HG03571 (cell line): ENCODE measurements at regions not wholly inside any gene's neighbourhood (a gene's known extent, or its start where the extent isn't known, plus 50 kb on each side); places are given as distances from the start of the nearest gene placed in this dataset.
"Not testable (repeated sequence)": the region's sequence is repeated elsewhere in the genome, so short reads cannot be mapped to it uniquely, and the experiment has no call there.

Experiments
- ATAC-seq: cut with Tn5 transposase; IDR thresholded peaks from one replicate; pipeline ENCODE4 v1.9.1; 2021; ENCODE audit not compliant: unreplicated experiment

GRCh38 chr13:89432997-89433396, 1761.8 kb downstream of the SLITRK5 start:
- no peak for ATAC-seq

DNA sequence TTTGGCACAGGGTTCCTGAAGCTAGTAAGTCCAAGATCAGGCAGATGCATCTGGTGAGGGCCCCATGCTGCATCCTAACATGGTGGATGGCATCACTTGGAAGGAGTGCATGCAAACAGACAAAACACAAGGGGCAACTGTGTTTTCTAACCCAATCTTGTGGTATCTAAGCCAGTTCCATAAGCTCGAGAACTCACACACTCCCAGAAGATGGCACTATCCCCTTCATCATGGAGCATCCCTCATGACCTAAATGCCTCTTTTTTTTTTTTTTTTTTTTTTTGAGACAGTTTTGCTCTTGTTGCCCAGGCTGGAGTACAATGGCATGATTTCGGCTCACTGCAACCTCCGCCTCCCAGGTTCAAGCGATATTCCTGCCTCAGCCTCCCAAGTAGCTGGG, 1763.5 kb downstream of the SLITRK5 start:
- ATAC-seq: not testable (repeated sequence)

GRCh38 chr13:89454681-89455080, 1783.5 kb downstream of the SLITRK5 start:
- no peak for ATAC-seq

GRCh38 chr13:89455225-89455624, 1784.1 kb downstream of the SLITRK5 start:
- ATAC-seq: no peak

DNA sequence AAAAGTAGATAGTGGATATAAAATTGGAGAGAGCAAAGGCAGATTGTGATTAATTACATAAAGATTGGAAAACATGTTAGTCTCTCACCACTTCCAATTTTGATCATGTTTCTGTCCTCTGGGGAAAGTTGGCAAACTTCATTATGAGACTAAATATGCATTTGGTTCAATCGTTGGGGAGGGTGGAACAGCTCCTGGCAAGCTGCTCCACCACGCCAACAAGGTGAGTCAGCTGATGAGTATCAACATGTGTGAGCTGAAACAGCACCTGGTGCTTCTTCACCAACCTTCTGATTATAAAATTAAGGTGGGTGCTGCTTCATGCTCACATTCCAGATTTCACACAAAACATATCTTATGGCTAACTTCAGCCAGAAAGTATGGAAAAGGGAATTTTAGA, 1784.6 kb downstream of the SLITRK5 start:
- ATAC-seq: no peak

DNA sequence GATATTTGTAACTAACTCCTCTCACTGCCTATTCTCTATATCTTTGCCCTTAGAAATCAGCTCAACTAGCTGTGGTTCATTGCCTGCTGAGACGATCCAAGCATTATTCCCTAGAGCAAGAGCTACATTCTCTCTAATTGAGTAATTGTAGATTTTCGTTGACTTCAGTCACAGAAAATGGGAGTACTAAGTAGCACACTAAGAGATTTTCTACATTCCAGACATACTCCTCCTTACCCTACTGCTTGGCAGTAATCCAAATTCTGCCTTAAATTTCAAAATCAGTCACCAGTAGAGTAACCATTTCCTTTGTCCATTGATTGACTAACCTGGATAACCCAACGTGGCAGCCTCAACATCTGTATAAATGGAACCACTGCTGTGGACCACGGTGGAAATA, 1786.8 kb downstream of the SLITRK5 start:
- ATAC-seq: no peak

DNA sequence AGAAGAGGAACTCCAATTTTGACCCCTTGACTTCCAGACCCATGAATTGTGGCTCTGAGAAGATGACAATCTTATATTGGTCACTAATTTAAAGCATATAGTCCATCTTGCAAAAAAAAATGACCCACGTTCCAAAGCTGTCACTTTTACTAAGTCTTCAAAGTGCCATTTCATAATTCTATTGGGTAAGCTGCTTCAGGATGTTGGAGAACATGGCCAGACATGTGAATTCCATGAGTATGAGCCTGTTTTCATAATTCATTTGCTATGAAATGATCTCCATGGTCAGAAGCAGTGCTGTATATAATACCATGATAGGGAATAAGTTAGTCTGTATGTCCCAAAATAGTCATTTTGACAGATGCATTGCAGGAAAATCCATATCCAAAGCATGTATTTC, 1787.3 kb downstream of the SLITRK5 start:
- no peak for ATAC-seq

DNA sequence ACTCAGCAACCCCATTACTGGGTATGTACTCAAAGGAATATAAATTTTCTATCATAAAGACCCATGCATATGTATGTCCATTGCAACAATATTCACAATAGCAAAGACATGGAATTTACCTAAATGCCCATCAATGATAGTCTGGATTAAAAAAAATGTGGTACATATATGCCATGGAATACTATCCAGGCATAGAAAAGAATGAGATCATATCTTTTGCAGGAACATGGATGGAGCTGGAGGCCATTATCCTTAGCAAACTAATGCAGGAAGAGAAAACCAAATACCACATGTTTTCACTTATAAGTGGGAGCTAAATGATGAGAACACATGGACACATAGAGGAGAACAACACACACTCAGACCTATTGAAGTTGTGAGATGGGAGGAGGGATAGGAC, 1789.7 kb downstream of the SLITRK5 start:
- not testable (repeated sequence) for ATAC-seq

- no peak for ATAC-seq
Observed at GRCh38 chr13:89465366-89465765, 1794.2 kb downstream of the SLITRK5 start.

DNA sequence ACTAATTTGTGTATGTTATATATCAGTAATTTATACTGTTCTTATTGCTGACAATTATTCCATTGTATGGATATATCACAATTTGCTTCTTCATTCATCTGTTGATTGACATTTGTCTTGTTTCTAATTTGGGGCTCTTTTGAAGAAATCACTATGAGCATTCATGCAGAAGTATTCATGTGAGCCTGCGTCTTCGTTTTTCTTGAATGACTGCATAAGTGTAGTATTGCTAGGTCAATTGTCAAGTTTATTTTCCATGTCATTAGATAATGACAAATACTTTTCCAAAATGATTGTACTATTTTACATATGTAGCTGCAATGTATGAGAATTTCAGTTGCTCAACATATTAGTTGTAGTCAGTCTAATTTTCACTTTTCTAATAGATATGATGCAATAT, 1796.9 kb downstream of the SLITRK5 start:
- ATAC-seq: no peak

- ATAC-seq: no peak
Observed at GRCh38 chr13:89470901-89471300, 1799.7 kb downstream of the SLITRK5 start.

DNA sequence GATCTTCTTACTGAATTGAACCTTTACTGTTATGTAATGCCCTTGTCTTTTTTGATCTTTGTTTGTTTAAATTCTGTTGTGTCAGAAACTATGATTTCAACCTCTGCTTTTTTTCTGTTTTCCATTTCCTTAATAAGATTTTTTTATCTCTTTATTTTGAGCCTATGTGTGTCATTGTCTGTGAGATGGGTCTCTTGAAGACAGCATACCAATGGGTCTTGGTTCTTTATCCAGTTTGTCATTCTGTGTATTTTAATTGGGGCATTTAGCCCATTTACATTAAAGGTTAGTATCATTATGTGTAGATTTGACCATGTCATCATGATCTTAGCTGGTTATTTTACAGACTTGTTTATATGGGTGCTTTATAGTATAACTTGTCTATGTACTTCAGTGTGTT, 1803.3 kb downstream of the SLITRK5 start:
- ATAC-seq: no peak

DNA sequence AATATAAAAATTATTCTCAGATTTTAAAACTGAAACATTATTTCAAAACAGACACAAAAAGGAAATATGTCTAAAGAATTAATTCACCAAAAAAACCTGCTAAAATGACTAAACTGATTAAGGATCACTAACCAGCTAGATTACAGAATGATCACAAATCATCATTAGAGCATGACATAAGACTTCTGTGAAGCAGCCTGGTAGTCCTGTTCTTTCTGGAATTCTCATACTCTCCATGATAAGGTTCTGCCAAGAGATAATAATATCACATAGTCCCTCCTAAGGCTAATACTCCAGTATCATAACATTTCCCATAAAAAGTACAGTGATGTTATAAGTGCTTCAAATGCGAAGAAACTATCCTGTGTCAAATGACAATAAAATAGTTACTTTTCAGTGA, 1814.9 kb downstream of the SLITRK5 start:
- no peak for ATAC-seq

DNA sequence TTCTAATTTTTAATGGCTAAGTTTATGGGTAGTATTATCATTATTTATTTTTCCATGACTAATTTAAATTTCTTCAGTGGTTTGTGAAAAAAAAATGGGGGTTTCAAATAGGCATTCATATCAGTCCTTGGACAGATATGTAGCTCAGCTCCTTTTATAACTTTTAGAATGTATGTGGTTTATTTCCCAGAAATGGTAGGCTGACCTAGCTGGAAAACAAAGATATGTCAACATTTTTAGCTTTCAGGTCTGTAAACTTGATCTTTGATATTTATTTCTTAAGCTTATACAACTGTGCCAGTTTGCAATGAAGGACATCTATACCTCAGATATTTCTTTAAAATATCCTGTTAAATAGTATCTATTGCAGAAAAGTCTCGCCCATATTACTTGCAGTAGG, 1815.5 kb downstream of the SLITRK5 start:
- ATAC-seq: no peak

GRCh38 chr13:89490661-89491060, 1819.5 kb downstream of the SLITRK5 start:
- ATAC-seq: no peak

DNA sequence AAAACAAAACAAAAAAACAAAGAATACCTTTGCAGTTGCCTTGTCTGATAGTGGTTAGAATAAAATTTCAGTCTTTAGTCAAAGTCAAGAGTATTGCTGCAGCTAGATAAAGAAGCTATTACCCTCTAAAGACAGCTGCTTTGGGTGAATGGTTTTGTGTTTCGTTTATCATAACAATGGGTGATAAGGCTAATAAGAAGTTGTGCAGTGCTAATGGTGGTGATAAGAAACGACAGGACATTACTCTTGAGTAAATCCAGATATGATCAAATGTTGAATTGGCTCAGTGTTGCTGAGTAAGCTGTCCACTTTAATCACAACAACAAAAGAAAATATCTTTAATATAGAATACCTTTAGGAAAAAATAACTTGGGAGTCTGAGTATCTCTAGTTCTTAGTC, 1825.3 kb downstream of the SLITRK5 start:
- ATAC-seq: no peak

DNA sequence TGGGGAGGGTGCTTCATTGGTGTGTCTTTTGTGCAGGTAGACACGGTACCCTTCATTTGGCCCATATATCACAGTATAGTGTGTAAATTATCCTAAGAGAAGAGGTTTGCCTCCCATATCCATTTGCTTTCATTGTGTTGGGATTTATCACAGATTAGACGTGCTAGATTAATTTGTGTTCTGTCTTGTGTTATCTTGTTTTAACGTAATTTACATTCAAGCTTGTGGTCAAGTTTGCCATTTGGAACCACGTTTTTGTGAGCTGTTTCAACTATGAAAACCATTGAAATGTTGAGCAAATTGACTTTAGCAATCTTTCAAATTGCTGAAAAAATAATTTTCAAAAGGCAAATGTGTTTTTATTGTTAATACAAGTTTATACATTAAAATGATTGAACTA, 1826.5 kb downstream of the SLITRK5 start:
- no peak for ATAC-seq

- no peak for ATAC-seq
Observed at GRCh38 chr13:89502286-89502685, 1831.1 kb downstream of the SLITRK5 start.

GRCh38 chr13:89514534-89515312, 1832.8 kb upstream of the MIR17HG start:
- no peak for ATAC-seq

DNA sequence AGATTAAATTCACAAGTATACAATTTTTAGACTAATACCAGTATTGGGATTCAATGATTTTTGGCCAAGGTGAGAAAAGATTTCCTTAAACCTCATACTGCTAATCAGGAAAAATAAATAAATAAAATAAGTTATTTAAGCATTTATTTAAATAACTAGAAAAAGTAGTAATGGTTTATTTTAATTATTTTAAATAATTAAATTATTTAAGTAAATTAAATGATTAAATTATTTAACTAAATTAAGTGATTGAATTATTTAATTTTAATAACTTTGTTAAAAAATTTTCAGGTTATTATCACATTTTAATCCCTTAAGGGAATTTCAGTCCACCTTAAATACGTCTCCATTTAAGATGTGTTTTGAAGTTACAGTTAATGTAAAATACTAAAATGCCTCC, 1831.5 kb upstream of the MIR17HG start:
- no peak for ATAC-seq

- no peak for ATAC-seq
Observed at GRCh38 chr13:89518289-89519077, 1829.0 kb upstream of the MIR17HG start.

DNA sequence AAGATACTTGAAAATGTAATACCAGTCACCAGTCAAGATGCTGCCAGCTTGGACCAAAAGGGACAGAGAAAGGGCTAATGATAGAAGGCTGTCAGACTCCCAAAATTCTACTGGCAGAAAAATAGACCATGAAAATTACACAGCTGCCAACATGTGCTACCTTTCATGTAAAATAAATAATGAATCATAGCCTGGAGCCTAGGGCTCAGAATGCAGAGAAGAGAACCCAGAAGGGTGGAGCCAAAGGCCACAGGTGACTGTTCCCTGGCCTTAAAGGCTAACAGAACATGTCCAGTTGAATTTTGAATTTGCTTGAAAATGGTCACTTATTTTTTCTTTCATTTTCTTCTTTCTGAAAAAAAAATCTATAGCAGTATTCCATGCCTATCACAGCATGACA, 1827.0 kb upstream of the MIR17HG start:
- ATAC-seq: no peak
